Naive B cell (primary cell): ENCODE measurements at regions not wholly inside any gene's neighbourhood (a gene's known extent, or its start where the extent isn't known, plus 50 kb on each side); places are given as distances from the start of the nearest gene placed in this dataset.
"Not testable (repeated sequence)": the region's sequence is repeated elsewhere in the genome, so short reads cannot be mapped to it uniquely, and the experiment has no call there.

Source experiments
- ATAC-seq, 2 donors: fragments of 150-1000 bp; cut with Tn5 transposase; 2 replicates each; pipeline ENCODE4 v1.10.0; 2021; ENCODE audit warnings: low read depth in 2 of 2, mild to moderate bottlenecking in 2 of 2, moderate library complexity in 2 of 2
- DNase-seq: peaks from one replicate; pipeline ENCODE4 v3.0.0; 2022
- H3K27ac Mint-ChIP-seq, 6 donors: one replicate each; pipeline ENCODE4 v1.8.0; 2020 to 2022; ENCODE audit warnings: mild to moderate bottlenecking in 6 of 6, mixed read lengths in 6 of 6, moderate library complexity in 5 of 6, inconsistent platforms in 2 of 6
- H3K27me3 Mint-ChIP-seq, 3 donors: one replicate each; pipeline ENCODE4 v1.8.0; 2021 to 2022; ENCODE audit warnings: mixed read lengths in 3 of 3, mild to moderate bottlenecking in 1 of 3
- H3K36me3 Mint-ChIP-seq, 2 donors: one replicate each; pipeline ENCODE4 v1.8.0; 2020 to 2022; ENCODE audit warnings: mixed read lengths in 2 of 2, inconsistent platforms in 1 of 2, mild to moderate bottlenecking in 1 of 2
- H3K4me1 Mint-ChIP-seq, 3 donors: one replicate each; pipeline ENCODE4 v1.8.0; 2020 to 2022; ENCODE audit warnings: mixed read lengths in 3 of 3, inconsistent platforms in 1 of 3, mild to moderate bottlenecking in 1 of 3, moderate library complexity in 1 of 3
- H3K4me3 Mint-ChIP-seq, 8 donors: one replicate each; pipeline ENCODE4 v1.8.0; 2020 to 2022; ENCODE audit warnings: mild to moderate bottlenecking in 8 of 8, mixed read lengths in 8 of 8, moderate library complexity in 8 of 8, inconsistent platforms in 2 of 8
- H3K9me3 Mint-ChIP-seq, 7 donors: one replicate each; pipeline ENCODE4 v1.8.0; 2020 to 2022; ENCODE audit warnings: mixed read lengths in 7 of 7, mild to moderate bottlenecking in 5 of 7, inconsistent platforms in 2 of 7, moderate library complexity in 1 of 7

DNA sequence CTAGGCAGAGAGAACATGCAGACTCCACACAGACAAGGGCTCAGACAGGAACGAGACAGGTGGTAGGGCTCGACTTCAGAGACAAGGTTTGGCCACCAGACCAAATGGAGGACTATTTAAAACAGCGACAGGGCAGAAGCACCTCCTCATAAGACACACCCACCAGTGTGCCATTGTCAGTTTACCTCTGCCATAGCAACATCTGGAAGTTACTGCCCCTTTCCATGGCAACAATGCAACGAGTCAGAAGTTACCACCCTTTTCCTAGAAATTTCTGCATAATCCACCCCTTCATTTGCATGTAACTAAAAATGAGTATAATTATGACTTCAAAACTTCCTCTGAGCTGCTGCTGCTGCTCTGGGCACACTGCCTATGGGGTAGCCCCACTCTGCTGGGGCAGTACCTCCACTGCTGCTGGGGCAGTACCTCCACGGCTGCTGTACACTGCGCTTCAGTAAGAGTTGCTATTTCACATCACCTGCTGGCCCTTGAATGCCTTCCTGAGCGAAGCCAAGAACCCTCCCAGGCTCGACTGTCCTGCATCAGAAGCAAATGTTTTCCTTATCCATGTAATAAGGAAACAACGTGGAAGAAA, 2222.3 kb upstream of the AGA start:
- peaks cover 0 to 14% (median 8%) of the 10 kb centered on the region in 7 donors for H3K9me3 Mint-ChIP-seq
- no peak overlapping the region for H3K27ac Mint-ChIP-seq
- no peak overlapping the region for H3K4me3 Mint-ChIP-seq
- H3K36me3 Mint-ChIP-seq = peaks cover 0 to 9% of the 10 kb centered on the region in 2 donors
- no peak for ATAC-seq
- H3K4me1 Mint-ChIP-seq = no peaks in the 10 kb centered on the region
- DNase-seq = no peak
- no peaks in the 10 kb centered on the region for H3K27me3 Mint-ChIP-seq

DNA sequence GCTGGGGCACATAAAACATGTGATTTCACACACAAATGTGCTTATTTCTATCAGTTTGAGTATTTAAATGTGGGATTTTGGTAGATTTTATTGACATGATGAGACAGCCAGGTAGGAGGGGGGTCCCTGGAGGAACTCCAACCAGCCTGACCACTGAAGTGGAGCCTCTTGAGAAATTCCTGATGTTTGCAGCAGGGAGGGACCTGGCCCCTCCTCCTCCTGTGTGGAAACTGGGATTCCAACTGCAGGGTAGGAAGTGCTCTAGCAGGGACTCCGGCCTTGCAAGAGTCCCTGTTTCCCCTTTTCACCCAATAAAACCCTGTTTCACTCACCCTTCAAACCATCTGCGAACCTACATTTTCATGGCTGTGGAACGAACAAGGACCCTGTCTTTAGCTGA, 2224.0 kb upstream of the AGA start:
- no peak for ATAC-seq
- no peak for DNase-seq
- no peaks in the 10 kb centered on the region for H3K27me3 Mint-ChIP-seq
- no peaks in the 10 kb centered on the region for H3K4me1 Mint-ChIP-seq
- H3K27ac Mint-ChIP-seq = no peak overlapping the region
- H3K9me3 Mint-ChIP-seq = peaks cover 0 to 11% (median 8%) of the 10 kb centered on the region in 7 donors
- H3K36me3 Mint-ChIP-seq = peaks cover 0 to 9% of the 10 kb centered on the region in 2 donors
- no peak overlapping the region for H3K4me3 Mint-ChIP-seq

DNA sequence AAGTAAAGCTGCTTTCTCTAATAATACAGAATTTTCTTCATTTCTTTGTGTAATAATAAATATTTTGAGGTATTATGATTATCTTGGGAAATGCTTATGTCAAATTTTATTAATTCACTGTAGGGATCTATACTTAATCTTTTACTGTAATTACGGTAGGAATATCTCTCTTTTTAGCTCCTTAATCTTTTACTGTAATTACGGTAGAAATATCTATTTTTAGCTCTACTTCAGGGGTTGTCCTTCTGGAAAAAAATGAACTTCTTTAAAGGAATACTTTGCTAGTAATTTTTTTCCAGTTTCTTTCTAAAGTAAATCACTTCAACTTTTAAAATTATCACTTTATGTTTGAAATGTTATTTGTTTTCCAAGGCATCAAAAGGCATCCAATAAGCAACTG, 2229.4 kb upstream of the AGA start:
- Mint-ChIP-seq H3K27ac (no peak overlapping the region), H3K4me1 (no peaks in the 10 kb centered on the region), H3K4me3 (no peak overlapping the region), H3K27me3 (no peaks in the 10 kb centered on the region), H3K9me3 (peaks cover 0 to 29% (median 11%) of the 10 kb centered on the region in 7 donors), H3K36me3 (no peaks in the 10 kb centered on the region)
- no peak for DNase-seq
- ATAC-seq = no peak

DNA sequence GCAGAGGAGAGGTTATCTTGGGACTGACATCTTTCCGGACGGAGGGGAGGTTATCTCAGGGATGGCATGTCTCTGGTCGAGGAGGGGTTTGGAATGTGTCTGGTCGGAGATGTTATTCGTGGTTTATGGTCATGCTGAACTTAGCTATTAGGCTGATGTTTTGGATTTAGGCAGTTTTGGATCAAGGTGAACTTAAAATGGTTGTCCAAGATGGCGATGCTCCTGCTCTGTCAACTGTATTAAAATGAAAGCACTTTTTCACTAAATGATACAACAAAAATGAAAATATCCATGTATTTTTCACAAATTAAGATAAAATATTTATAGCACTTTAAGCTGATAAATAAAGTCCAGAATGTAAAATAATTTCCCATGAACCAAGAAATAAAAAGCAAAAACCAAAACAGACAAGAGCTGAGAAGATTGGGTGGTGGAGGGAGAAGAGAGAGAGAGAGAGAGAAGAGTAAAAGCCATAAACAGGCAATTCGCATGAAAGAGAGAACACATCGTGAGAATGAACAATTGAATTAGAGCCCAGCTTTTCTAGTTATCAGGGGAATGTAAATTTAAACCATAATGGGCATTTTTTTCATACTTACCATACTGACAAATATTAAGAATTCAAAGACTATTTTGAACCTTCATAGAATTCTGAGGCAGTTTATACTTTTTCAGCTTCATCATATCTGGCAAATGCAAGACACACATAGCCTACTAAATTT, 2236.0 kb upstream of the AGA start:
- Mint-ChIP-seq H3K27ac (peak overlapping the region in 1 of 6 donors; percentile 4), H3K9me3 (peaks cover 7 to 46% (median 13%) of the 10 kb centered on the region in 7 donors), H3K27me3 (no peaks in the 10 kb centered on the region), H3K36me3 (no peaks in the 10 kb centered on the region), H3K4me1 (no peaks in the 10 kb centered on the region), H3K4me3 (no peak overlapping the region)
- DNase-seq (no peak), ATAC-seq (no peak)

DNA sequence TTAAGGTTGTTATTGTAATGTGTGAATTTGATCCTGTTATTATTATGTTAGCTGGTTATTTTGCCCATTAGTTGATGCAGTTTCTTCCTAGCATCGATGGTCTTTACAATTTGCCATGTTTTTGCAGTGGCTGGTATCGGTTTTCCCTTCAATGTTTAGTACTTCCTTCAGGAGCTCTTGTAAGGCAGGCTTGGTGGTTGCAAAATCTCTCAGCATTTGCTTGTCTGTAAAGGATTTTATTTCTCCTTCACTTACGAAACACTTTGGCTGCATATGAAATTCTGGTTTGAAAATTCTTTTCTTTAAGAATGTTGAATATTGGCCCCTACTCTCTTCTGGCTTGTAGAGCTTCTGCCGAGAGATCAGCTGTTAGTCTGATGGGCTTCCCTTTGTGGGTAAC, 2241.4 kb upstream of the AGA start:
- H3K9me3 Mint-ChIP-seq = peaks cover 0 to 12% (median 5%) of the 10 kb centered on the region in 7 donors
- DNase-seq, H3K36me3 Mint-ChIP-seq, H3K4me3 Mint-ChIP-seq, ATAC-seq, H3K27me3 Mint-ChIP-seq, H3K4me1 Mint-ChIP-seq, H3K27ac Mint-ChIP-seq: not testable (repeated sequence)

DNA sequence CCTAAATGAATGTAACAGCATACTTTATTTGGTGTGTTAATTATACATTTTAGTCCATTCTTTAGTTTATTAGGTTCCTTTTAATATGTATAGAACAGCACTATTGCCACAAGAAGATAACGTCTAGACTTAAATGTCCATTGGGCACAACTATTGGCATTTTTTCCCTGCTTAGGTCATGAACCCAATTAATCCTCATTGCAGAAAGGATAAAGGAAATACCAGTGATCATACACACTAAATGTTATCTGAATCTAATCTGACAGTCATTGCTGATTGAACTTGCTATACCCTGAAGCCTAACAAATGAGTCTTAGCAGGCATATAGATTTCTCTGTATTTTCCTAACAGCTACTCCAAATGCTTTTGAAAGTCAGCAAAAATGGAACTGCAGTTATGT, 2250.0 kb upstream of the AGA start:
- DNase-seq (no peak), ATAC-seq (no peak)
- no peaks in the 10 kb centered on the region for H3K27me3 Mint-ChIP-seq
- H3K36me3 Mint-ChIP-seq = no peaks in the 10 kb centered on the region
- no peak overlapping the region for H3K4me3 Mint-ChIP-seq
- no peaks in the 10 kb centered on the region for H3K4me1 Mint-ChIP-seq
- no peak overlapping the region for H3K27ac Mint-ChIP-seq
- H3K9me3 Mint-ChIP-seq = peaks cover 0 to 5% (median 2%) of the 10 kb centered on the region in 7 donors

DNA sequence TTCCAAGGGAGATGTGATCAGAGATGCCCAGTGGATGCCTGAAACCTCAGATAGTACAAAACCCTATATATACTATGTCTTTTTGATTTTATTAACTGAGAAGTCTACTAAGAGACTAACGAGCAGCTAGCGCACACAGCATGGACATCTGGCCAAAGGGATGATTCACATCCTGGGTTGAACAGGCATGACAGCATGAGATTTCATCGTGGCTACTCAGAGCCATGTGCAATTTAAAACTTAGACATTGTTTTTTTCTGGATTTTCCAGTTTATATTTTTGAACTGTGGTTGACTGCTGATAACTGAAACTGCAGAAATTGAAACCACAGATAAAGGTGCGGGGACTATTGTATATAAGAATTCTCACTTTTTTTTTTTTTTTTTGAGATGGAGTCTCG, 2252.9 kb upstream of the AGA start:
- Mint-ChIP-seq H3K4me3 (no peak overlapping the region), H3K27me3 (no peaks in the 10 kb centered on the region)
- no peak for DNase-seq

DNA sequence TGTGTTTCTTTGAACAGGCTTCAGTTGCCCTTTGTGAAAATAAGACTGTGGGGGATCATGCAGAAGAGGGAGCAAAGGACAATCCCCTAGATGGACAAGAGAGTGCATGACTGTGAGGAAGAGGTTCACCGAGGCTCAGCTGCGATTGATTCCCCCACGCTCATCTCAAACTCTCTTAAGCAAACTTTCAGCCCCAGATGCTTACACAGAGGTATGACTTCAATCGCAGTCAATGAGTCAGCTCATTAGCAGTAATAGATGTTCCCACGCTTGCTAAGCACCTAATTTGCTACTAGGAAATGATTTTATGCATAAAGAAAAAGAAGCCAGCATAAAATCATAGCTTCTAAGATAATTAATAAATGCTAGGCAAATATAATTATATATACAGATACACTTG, 2256.1 kb upstream of the AGA start:
- ATAC-seq (no peak), DNase-seq (no peak)
- H3K36me3 Mint-ChIP-seq = no peaks in the 10 kb centered on the region
- no peak overlapping the region for H3K27ac Mint-ChIP-seq
- H3K27me3 Mint-ChIP-seq = no peaks in the 10 kb centered on the region
- H3K9me3 Mint-ChIP-seq = peaks cover 0 to 5% (median 0%) of the 10 kb centered on the region in 7 donors
- no peak overlapping the region for H3K4me3 Mint-ChIP-seq
- H3K4me1 Mint-ChIP-seq = no peaks in the 10 kb centered on the region

More for the DNA sequence above, 2252.9 kb upstream of the AGA start:
- ATAC-seq = no peak
- H3K9me3 Mint-ChIP-seq = peaks cover 0 to 5% (median 2%) of the 10 kb centered on the region in 7 donors
- H3K27ac Mint-ChIP-seq = no peak overlapping the region
- H3K4me1 Mint-ChIP-seq = no peaks in the 10 kb centered on the region
- no peaks in the 10 kb centered on the region for H3K36me3 Mint-ChIP-seq

DNA sequence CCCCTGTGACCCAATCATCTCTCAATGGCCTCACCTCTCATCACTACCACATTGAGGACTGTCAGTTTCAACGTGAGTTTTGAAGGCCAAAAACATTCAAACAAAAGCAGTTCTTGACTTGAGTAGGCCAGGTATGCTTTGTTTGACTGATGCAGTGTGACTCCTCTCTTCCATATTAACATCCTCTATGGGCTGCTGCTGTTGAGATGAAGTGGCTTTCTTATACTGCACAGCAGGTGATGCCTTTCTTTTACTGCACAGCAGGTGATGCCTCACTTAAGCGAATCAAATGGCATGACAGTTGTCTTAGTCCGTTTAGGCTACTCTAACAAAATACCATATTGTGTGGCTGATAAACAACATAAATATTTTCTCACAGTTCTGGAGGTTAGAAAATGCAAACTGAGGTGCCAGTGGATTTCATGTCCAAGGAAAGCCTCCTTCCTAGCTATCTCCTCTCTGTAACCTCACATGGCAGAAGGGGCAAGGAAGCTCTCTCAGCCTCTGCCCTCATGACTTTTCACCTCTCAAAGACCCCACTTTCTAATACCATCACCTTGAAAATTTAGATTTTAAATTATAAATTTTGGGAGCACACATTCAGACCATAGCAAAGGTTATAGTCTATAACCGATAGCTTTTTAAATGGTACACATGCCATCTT, 2267.9 kb upstream of the AGA start:
- Mint-ChIP-seq H3K4me1 (no peaks in the 10 kb centered on the region), H3K27me3 (no peaks in the 10 kb centered on the region), H3K27ac (peak overlapping the region in 1 of 6 donors; percentile 4), H3K9me3 (peaks cover 0 to 4% (median 0%) of the 10 kb centered on the region in 7 donors), H3K36me3 (no peaks in the 10 kb centered on the region), H3K4me3 (no peak overlapping the region)
- DNase-seq = no peak
- ATAC-seq = no peak

DNA sequence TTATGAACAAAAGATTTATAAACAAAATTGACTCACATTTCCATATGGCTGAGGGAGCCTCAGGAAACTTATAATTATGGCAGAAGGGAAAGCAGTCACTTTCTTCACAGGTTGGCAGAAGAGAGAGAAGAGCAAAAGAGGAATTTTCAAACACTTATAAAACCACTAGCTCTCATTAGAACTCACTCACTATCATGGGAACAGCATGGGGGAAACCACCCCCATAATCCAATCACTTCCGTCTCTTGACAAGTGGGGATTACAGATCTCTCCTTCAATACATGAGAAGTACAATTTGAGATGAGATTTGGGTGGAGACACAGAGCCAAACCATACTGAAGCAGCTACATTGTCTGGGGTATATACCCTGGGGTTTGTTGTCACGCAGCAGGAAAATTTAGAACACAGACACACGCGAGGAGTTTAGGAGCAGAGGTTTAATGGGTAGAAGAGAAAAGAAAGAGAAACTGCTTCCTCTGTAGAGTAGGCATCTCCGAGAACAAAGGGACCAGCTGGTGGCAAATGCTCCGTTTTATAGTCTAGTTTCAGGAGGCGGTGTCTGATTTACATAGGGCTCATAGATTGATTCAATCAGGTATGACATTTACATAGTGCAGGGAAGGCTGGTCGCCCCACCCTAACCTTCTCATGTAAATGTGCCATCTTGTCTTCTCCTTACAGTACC, 2277.7 kb upstream of the AGA start:
- H3K4me3 Mint-ChIP-seq = no peak overlapping the region
- peaks cover 0 to 20% (median 7%) of the 10 kb centered on the region in 7 donors for H3K9me3 Mint-ChIP-seq
- no peak overlapping the region for H3K27ac Mint-ChIP-seq
- peaks cover 0 to 8% of the 10 kb centered on the region in 2 donors for H3K36me3 Mint-ChIP-seq
- DNase-seq (no peak), ATAC-seq (no peak)
- no peaks in the 10 kb centered on the region for H3K27me3 Mint-ChIP-seq
- H3K4me1 Mint-ChIP-seq = no peaks in the 10 kb centered on the region

DNA sequence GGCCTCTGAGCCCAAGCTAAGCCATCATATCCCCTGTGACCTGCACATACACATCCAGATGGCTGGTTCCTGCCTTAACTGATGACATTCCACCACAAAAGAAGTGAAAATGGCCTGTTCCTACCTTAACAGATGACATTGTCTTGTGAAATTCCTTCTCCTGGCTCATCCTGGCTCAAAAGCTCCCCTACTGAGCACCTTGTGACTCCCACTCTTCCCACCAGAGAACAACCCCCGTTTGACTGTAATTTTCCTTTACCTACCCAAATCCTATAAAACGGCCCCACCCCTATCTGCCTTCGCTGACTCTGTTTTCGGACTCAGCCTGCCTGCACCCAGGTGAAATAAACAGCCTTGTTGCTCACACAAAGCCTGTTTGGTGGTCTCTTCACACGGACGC, 2284.3 kb upstream of the AGA start:
- not testable (repeated sequence) for H3K27me3 Mint-ChIP-seq, H3K4me1 Mint-ChIP-seq, H3K4me3 Mint-ChIP-seq, DNase-seq, H3K27ac Mint-ChIP-seq, ATAC-seq, H3K36me3 Mint-ChIP-seq
- peaks cover 0 to 18% (median 3%) of the 10 kb centered on the region in 7 donors for H3K9me3 Mint-ChIP-seq

DNA sequence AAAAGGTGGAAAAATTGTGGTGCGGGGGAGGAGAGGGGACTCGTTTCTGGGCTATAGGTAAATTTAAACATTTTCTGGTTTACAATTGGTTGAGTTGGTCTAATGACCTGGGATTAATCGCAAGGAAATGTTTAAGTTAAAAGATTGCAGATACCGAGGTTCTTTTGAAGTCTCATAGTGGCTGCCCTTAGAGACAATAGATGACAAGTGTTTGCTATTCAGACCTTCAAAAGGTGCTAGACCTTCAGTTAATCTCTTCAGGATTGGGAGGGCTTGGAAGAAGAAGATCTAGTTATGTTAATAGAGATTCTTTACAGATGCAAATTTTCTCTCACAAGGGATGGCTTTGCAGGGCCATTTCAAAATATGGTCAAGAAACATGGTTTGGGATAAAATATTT, 2286.1 kb upstream of the AGA start:
- no peaks in the 10 kb centered on the region for H3K27me3 Mint-ChIP-seq
- H3K9me3 Mint-ChIP-seq = peaks cover 0 to 12% (median 0%) of the 10 kb centered on the region in 7 donors
- DNase-seq (no peak), ATAC-seq (no peak)
- no peak overlapping the region for H3K4me3 Mint-ChIP-seq
- H3K27ac Mint-ChIP-seq = no peak overlapping the region
- H3K36me3 Mint-ChIP-seq = no peaks in the 10 kb centered on the region
- no peaks in the 10 kb centered on the region for H3K4me1 Mint-ChIP-seq

DNA sequence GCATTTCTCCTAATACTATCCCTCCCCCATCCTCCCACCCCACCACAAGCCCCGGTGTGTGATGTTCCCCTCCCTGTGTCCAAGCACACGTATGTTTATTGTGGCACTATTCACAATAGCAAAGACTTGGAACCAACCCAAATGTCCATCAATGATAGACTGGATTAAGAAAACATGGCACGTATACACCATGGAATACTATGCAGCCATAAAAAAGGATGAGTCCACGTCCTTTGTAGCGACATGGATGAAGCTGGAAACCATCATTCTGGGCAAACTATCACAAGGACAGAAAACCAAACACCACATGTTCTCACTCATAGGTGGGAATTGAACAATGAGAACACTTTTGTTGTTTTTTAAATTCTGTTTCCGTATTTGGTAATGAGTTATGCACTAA, 2294.6 kb upstream of the AGA start:
- peaks cover 0 to 14% (median 3%) of the 10 kb centered on the region in 7 donors for H3K9me3 Mint-ChIP-seq
- ATAC-seq, H3K4me1 Mint-ChIP-seq, H3K4me3 Mint-ChIP-seq, DNase-seq, H3K36me3 Mint-ChIP-seq, H3K27me3 Mint-ChIP-seq, H3K27ac Mint-ChIP-seq: not testable (repeated sequence)
